Karpas-422 (cell line): ENCODE measurements at regions not wholly inside any gene's neighbourhood (a gene's known extent, or its start where the extent isn't known, plus 50 kb on each side); places are given as distances from the start of the nearest gene placed in this dataset.

Experiments
- DNase-seq: peaks from one replicate; pipeline ENCODE4 v3.0.0-alpha.2; 2015
- H2AFZ ChIP-seq: fragments of 200-600 bp; sonication (generic); 2 replicates; pipeline ENCODE4 v1.6.1; 2014; ENCODE audit warnings: antibody characterized with exemption, low read length, mixed read lengths
- H3K27ac ChIP-seq: fragments of 200-600 bp; sonication (generic); 2 replicates; pipeline ENCODE4 v1.5.1; 2014; ENCODE audit warnings: mild to moderate bottlenecking, low read length, moderate library complexity
- H3K27me3 ChIP-seq: fragments of 200-600 bp; sonication (generic); 2 replicates; pipeline ENCODE4 v1.6.1; 2014; ENCODE audit warnings: low read length, mixed read lengths
- H3K36me3 ChIP-seq: fragments of 200-600 bp; sonication (generic); 2 replicates; pipeline ENCODE4 v1.6.1; 2014; ENCODE audit warnings: low read length, mixed read lengths; ENCODE audit not compliant: insufficient read depth
- H3K4me1 ChIP-seq: fragments of 200-600 bp; sonication (generic); 2 replicates; pipeline ENCODE4 v1.6.1; 2014; ENCODE audit warnings: mild to moderate bottlenecking, low read length, mixed read lengths
- H3K4me2 ChIP-seq: fragments of 200-600 bp; sonication (generic); 2 replicates; pipeline ENCODE4 v1.6.1; 2014; ENCODE audit warnings: low read length, low read depth, mild to moderate bottlenecking; ENCODE audit not compliant: poor library complexity, severe bottlenecking
- H3K4me3 ChIP-seq: fragments of 200-600 bp; sonication (generic); 2 replicates; pipeline ENCODE4 v1.5.1; 2014; ENCODE audit warnings: mild to moderate bottlenecking, antibody characterized with exemption, low read length, mixed read lengths
- H3K79me2 ChIP-seq: fragments of 200-600 bp; sonication (generic); 2 replicates; pipeline ENCODE4 v1.6.1; 2014; ENCODE audit warnings: mild to moderate bottlenecking, low read length, mixed read lengths
- H3K9ac ChIP-seq: fragments of 200-600 bp; sonication (generic); 2 replicates; pipeline ENCODE4 v1.6.0; 2014; ENCODE audit warnings: low read length
- H3K9me2 ChIP-seq: fragments of 200-600 bp; sonication (generic), shearing (Covaris generic); replicated peaks from 2 replicates; pipeline ENCODE4 v1.6.0; 2014; ENCODE audit warnings: mild to moderate bottlenecking, low read length, moderate library complexity; ENCODE audit not compliant: insufficient read depth
- H3K9me3 ChIP-seq: fragments of 300-700, 200-600 bp; sonication (generic); 2 replicates; pipeline ENCODE4 v1.6.1; 2014; ENCODE audit warnings: low read length, mixed read lengths
- H4K20me1 ChIP-seq: fragments of 200-600 bp; sonication (generic); 2 replicates; pipeline ENCODE4 v1.6.1; 2014; ENCODE audit warnings: mild to moderate bottlenecking, antibody characterized with exemption, low read length, low read depth; ENCODE audit not compliant: insufficient read depth

GRCh38 chr18:78786776-78787175 lies 192.8 kb upstream of the SALL3 start:
- no peaks in the 10 kb centered on the region for H4K20me1 ChIP-seq
- H3K27ac ChIP-seq = no peak overlapping the region
- H3K9ac ChIP-seq = no peak overlapping the region
- H3K4me2 ChIP-seq = no peak overlapping the region
- H3K9me2 ChIP-seq = no peaks in the 10 kb centered on the region
- no peaks in the 10 kb centered on the region for H3K9me3 ChIP-seq
- no peak overlapping the region for H2AFZ ChIP-seq
- H3K4me3 ChIP-seq = no peak overlapping the region
- H3K36me3 ChIP-seq = no peaks in the 10 kb centered on the region
- H3K27me3 ChIP-seq = peaks cover 2% of the 10 kb centered on the region; the same call in 1 of the 2 replicates
- DNase-seq = no peak
- H3K4me1 ChIP-seq = no peaks in the 10 kb centered on the region
- no peaks in the 10 kb centered on the region for H3K79me2 ChIP-seq

- Histone ChIP-seq H3K27ac (no peak overlapping the region), H3K4me2 (no peak overlapping the region), H3K27me3 (peaks cover 2% of the 10 kb centered on the region; the same call in 1 of the 2 replicates), H3K9ac (no peak overlapping the region), H3K9me2 (no peaks in the 10 kb centered on the region), H3K79me2 (no peaks in the 10 kb centered on the region), H3K36me3 (no peaks in the 10 kb centered on the region), H2AFZ (no peak overlapping the region), H3K4me3 (no peak overlapping the region), H3K4me1 (no peaks in the 10 kb centered on the region), H4K20me1 (no peaks in the 10 kb centered on the region), H3K9me3 (no peaks in the 10 kb centered on the region)
- DNase-seq = no peak
These were observed 191.9 kb upstream of the SALL3 start for GRCh38 chr18:78787751-78788150.

- peaks cover 2% of the 10 kb centered on the region; the same call in 1 of the 2 replicates for H3K27me3 ChIP-seq
- no peaks in the 10 kb centered on the region for H3K36me3 ChIP-seq
- no peak overlapping the region for H2AFZ ChIP-seq
- H3K4me3 ChIP-seq = no peak overlapping the region
- no peaks in the 10 kb centered on the region for H4K20me1 ChIP-seq
- no peaks in the 10 kb centered on the region for H3K4me1 ChIP-seq
- H3K9me2 ChIP-seq = no peaks in the 10 kb centered on the region
- H3K79me2 ChIP-seq = no peaks in the 10 kb centered on the region
- no peaks in the 10 kb centered on the region for H3K9me3 ChIP-seq
- H3K27ac ChIP-seq = no peak overlapping the region
- H3K9ac ChIP-seq = no peak overlapping the region
- no peak overlapping the region for H3K4me2 ChIP-seq
- DNase-seq = no peak
These were observed 191.5 kb upstream of the SALL3 start for GRCh38 chr18:78788161-78788560.

- H3K9me3 ChIP-seq = no peaks in the 10 kb centered on the region
- H3K27me3 ChIP-seq = peaks cover 2% of the 10 kb centered on the region; the same call in 1 of the 2 replicates
- no peak for DNase-seq
- H2AFZ ChIP-seq = no peak overlapping the region
- no peak overlapping the region for H3K4me2 ChIP-seq
- no peaks in the 10 kb centered on the region for H3K36me3 ChIP-seq
- H3K79me2 ChIP-seq = no peaks in the 10 kb centered on the region
- no peaks in the 10 kb centered on the region for H3K4me1 ChIP-seq
- H3K27ac ChIP-seq = no peak overlapping the region
- no peaks in the 10 kb centered on the region for H3K9me2 ChIP-seq
- H3K9ac ChIP-seq = no peak overlapping the region
- H3K4me3 ChIP-seq = no peak overlapping the region
- H4K20me1 ChIP-seq = no peaks in the 10 kb centered on the region
These were observed 189.8 kb upstream of the SALL3 start for GRCh38 chr18:78789850-78790249.

- H3K4me2 ChIP-seq = no peak overlapping the region
- no peak overlapping the region for H2AFZ ChIP-seq
- H3K36me3 ChIP-seq = no peaks in the 10 kb centered on the region
- H3K4me3 ChIP-seq = no peak overlapping the region
- H3K79me2 ChIP-seq = no peaks in the 10 kb centered on the region
- DNase-seq = no peak
- no peak overlapping the region for H3K9ac ChIP-seq
- no peaks in the 10 kb centered on the region for H3K9me3 ChIP-seq
- no peaks in the 10 kb centered on the region for H3K4me1 ChIP-seq
- no peaks in the 10 kb centered on the region for H3K9me2 ChIP-seq
- no peak overlapping the region for H3K27ac ChIP-seq
- peaks cover 2% of the 10 kb centered on the region; the same call in 1 of the 2 replicates for H3K27me3 ChIP-seq
- H4K20me1 ChIP-seq = no peaks in the 10 kb centered on the region
These were observed 189.1 kb upstream of the SALL3 start for GRCh38 chr18:78790511-78790910.

GRCh38 chr18:78790960-78791359 lies 188.7 kb upstream of the SALL3 start:
- no peak overlapping the region for H2AFZ ChIP-seq
- no peaks in the 10 kb centered on the region for H3K4me1 ChIP-seq
- H3K79me2 ChIP-seq = no peaks in the 10 kb centered on the region
- H3K36me3 ChIP-seq = no peaks in the 10 kb centered on the region
- H3K27me3 ChIP-seq = no peaks in the 10 kb centered on the region; the same call in 1 of the 2 replicates
- H3K27ac ChIP-seq = no peak overlapping the region
- DNase-seq = no peak
- no peak overlapping the region for H3K9ac ChIP-seq
- no peaks in the 10 kb centered on the region for H3K9me2 ChIP-seq
- H3K9me3 ChIP-seq = no peaks in the 10 kb centered on the region
- no peak overlapping the region for H3K4me2 ChIP-seq
- H3K4me3 ChIP-seq = no peak overlapping the region
- no peaks in the 10 kb centered on the region for H4K20me1 ChIP-seq

- H3K4me3 ChIP-seq = no peak overlapping the region
- DNase-seq = no peak
- no peak overlapping the region for H3K9ac ChIP-seq
- no peaks in the 10 kb centered on the region for H3K79me2 ChIP-seq
- no peaks in the 10 kb centered on the region; the same call in 1 of the 2 replicates for H3K27me3 ChIP-seq
- H3K27ac ChIP-seq = no peak overlapping the region
- no peak overlapping the region for H3K4me2 ChIP-seq
- no peaks in the 10 kb centered on the region for H3K9me2 ChIP-seq
- H3K36me3 ChIP-seq = no peaks in the 10 kb centered on the region
- H2AFZ ChIP-seq = no peak overlapping the region
- H3K9me3 ChIP-seq = no peaks in the 10 kb centered on the region
- H3K4me1 ChIP-seq = no peaks in the 10 kb centered on the region
- no peaks in the 10 kb centered on the region for H4K20me1 ChIP-seq
These were observed 187.5 kb upstream of the SALL3 start for GRCh38 chr18:78792094-78792493.

- Histone ChIP-seq H3K79me2 (no peaks in the 10 kb centered on the region), H3K9me2 (no peaks in the 10 kb centered on the region), H3K9me3 (no peaks in the 10 kb centered on the region), H3K27me3 (no peaks in the 10 kb centered on the region; the same call in 1 of the 2 replicates), H3K4me2 (no peak overlapping the region), H3K4me3 (no peak overlapping the region), H4K20me1 (no peaks in the 10 kb centered on the region), H3K9ac (no peak overlapping the region), H2AFZ (no peak overlapping the region), H3K36me3 (no peaks in the 10 kb centered on the region), H3K27ac (no peak overlapping the region), H3K4me1 (no peaks in the 10 kb centered on the region)
- DNase-seq = no peak
These were observed 186.9 kb upstream of the SALL3 start for GRCh38 chr18:78792736-78793135.
